KG1 (cell line): ENCODE measurements at regions not wholly inside any gene's neighbourhood (a gene's known extent, or its start where the extent isn't known, plus 50 kb on each side); places are given as distances from the start of the nearest gene placed in this dataset.
"Not testable (repeated sequence)": the region's sequence is repeated elsewhere in the genome, so short reads cannot be mapped to it uniquely, and the experiment has no call there.

ENCODE experiments used
- DNase-seq: peaks from one replicate; lab custom pipeline; 2025; lab: John Stamatoyannopoulos, UW

- not testable (repeated sequence) for DNase-seq
These were observed 439.1 kb downstream of the CNTNAP4 start for GRCh38 chr16:76716251-76716650.

GRCh38 chr16:76724181-76724580 lies 447.0 kb downstream of the CNTNAP4 start:
- no peak for DNase-seq

- no peak for DNase-seq
These were observed 452.3 kb downstream of the CNTNAP4 start for GRCh38 chr16:76729525-76729924.

- DNase-seq: no peak
These were observed 455.7 kb downstream of the CNTNAP4 start for GRCh38 chr16:76732894-76733293.

- DNase-seq: no peak
These were observed 449.4 kb upstream of the MON1B start for GRCh38 chr16:76741623-76742022.

GRCh38 chr16:76748461-76749348 lies 442.3 kb upstream of the MON1B start:
- no peak for DNase-seq

GRCh38 chr16:76749780-76750375 lies 441.1 kb upstream of the MON1B start:
- no peak for DNase-seq

GRCh38 chr16:76755496-76755895 lies 435.5 kb upstream of the MON1B start:
- no peak for DNase-seq

- no peak for DNase-seq
These were observed 434.6 kb upstream of the MON1B start for GRCh38 chr16:76756423-76756822.

GRCh38 chr16:76756951-76757350 lies 434.0 kb upstream of the MON1B start:
- no peak for DNase-seq

- DNase-seq: no peak
These were observed 424.5 kb upstream of the MON1B start for GRCh38 chr16:76766538-76766937.

GRCh38 chr16:76768316-76768715 lies 422.7 kb upstream of the MON1B start:
- no peak for DNase-seq

- no peak for DNase-seq
These were observed 422.0 kb upstream of the MON1B start for GRCh38 chr16:76768948-76769347.

GRCh38 chr16:76771216-76771615 lies 419.8 kb upstream of the MON1B start:
- DNase-seq: no peak

- no peak for DNase-seq
These were observed 413.1 kb upstream of the MON1B start for GRCh38 chr16:76777721-76778465.

GRCh38 chr16:76780556-76780955 lies 410.4 kb upstream of the MON1B start:
- no peak for DNase-seq

- DNase-seq: no peak
These were observed 406.5 kb upstream of the MON1B start for GRCh38 chr16:76784530-76784929.

GRCh38 chr16:76787394-76787793 lies 403.6 kb upstream of the MON1B start:
- DNase-seq: no peak

GRCh38 chr16:76791151-76791550 lies 399.8 kb upstream of the MON1B start:
- no peak for DNase-seq

- no peak for DNase-seq
These were observed 394.6 kb upstream of the MON1B start for GRCh38 chr16:76796416-76796815.

- DNase-seq: no peak
These were observed 394.0 kb upstream of the MON1B start for GRCh38 chr16:76796978-76797377.

GRCh38 chr16:76797457-76797856 lies 393.5 kb upstream of the MON1B start:
- no peak for DNase-seq

GRCh38 chr16:76800196-76800595 lies 390.8 kb upstream of the MON1B start:
- DNase-seq: no peak
